H9 (cell line): ENCODE measurements at regions not wholly inside any gene's neighbourhood (a gene's known extent, or its start where the extent isn't known, plus 50 kb on each side); places are given as distances from the start of the nearest gene placed in this dataset.

Experiments
- DNase-seq: peaks from one replicate; pipeline ENCODE4 v3.0.0-alpha.2; 2017
- H2AFZ ChIP-seq: one replicate; pipeline ENCODE4 v1.6.1; 2013; ENCODE audit warnings: mild to moderate bottlenecking, low read length, control low read depth, moderate library complexity
- H2AK5ac ChIP-seq: 2 replicates; pipeline ENCODE4 v1.6.1; 2013; ENCODE audit warnings: low read length, control low read depth, mixed read lengths; ENCODE audit not compliant: insufficient read length
- H2BK120ac ChIP-seq: one replicate; pipeline ENCODE4 v1.6.1; 2013; ENCODE audit warnings: low read depth, mild to moderate bottlenecking, low read length, control low read depth, inconsistent platforms; ENCODE audit not compliant: poor library complexity, severe bottlenecking
- H2BK12ac ChIP-seq: 2 replicates; pipeline ENCODE4 v1.6.1; 2013; ENCODE audit warnings: low read length, control low read depth, mixed read lengths, low read depth; ENCODE audit not compliant: insufficient read length
- H2BK15ac ChIP-seq: 2 replicates; pipeline ENCODE4 v1.6.1; 2013; ENCODE audit warnings: low read depth, low read length, control low read depth
- H2BK20ac ChIP-seq: one replicate; pipeline ENCODE4 v1.6.1; 2013; ENCODE audit warnings: low read depth, mild to moderate bottlenecking, low read length, control low read depth, inconsistent platforms; ENCODE audit not compliant: poor library complexity, severe bottlenecking
- H2BK5ac ChIP-seq: 2 replicates; pipeline ENCODE4 v1.6.1; 2013; ENCODE audit warnings: low read length, control low read depth, mixed read lengths; ENCODE audit not compliant: insufficient read length
- H3K14ac ChIP-seq: 2 replicates; pipeline ENCODE4 v1.6.1; 2013; ENCODE audit warnings: low read length, control low read depth; ENCODE audit not compliant: insufficient read depth
- H3K18ac ChIP-seq: 2 replicates; pipeline ENCODE4 v1.6.1; 2013; ENCODE audit warnings: low read depth, mild to moderate bottlenecking, mixed read lengths, low read length, control low read depth; ENCODE audit not compliant: insufficient read length
- H3K23ac ChIP-seq: 2 replicates; pipeline ENCODE4 v1.6.1; 2013; ENCODE audit warnings: low read length, control low read depth, mixed read lengths, low read depth; ENCODE audit not compliant: insufficient read length
- H3K23me2 ChIP-seq: 2 replicates; pipeline ENCODE4 v1.6.1; 2013; ENCODE audit warnings: low read depth, mild to moderate bottlenecking, mixed read lengths, low read length, control low read depth; ENCODE audit not compliant: insufficient read length, poor library complexity, severe bottlenecking
- H3K27ac ChIP-seq: 2 replicates; pipeline ENCODE4 v1.5.1; 2013; ENCODE audit warnings: low read length, control low read depth, mixed read lengths, low read depth; ENCODE audit not compliant: insufficient read length
- H3K27me3 ChIP-seq: 2 replicates; pipeline ENCODE4 v1.6.1; 2013; ENCODE audit warnings: low read length, control low read depth, inconsistent platforms; ENCODE audit not compliant: insufficient read depth
- H3K4ac ChIP-seq: 2 replicates; pipeline ENCODE4 v1.6.1; 2013; ENCODE audit warnings: low read depth, mild to moderate bottlenecking, control low read depth, inconsistent platforms, low read length, moderate library complexity
- H3K4me1 ChIP-seq: 2 replicates; pipeline ENCODE4 v1.6.1; 2013; ENCODE audit warnings: low read length, control low read depth, inconsistent platforms; ENCODE audit not compliant: insufficient read depth
- H3K4me2 ChIP-seq: 2 replicates; pipeline ENCODE4 v1.6.1; 2013; ENCODE audit warnings: low read length, control low read depth, mixed read lengths; ENCODE audit not compliant: insufficient read length, insufficient read depth
- H3K56ac ChIP-seq: 2 replicates; pipeline ENCODE4 v1.6.1; 2013; ENCODE audit warnings: low read depth, mild to moderate bottlenecking, mixed read lengths, low read length, control low read depth; ENCODE audit not compliant: insufficient read length
- H3K79me1 ChIP-seq: 2 replicates; pipeline ENCODE4 v1.6.1; 2013; ENCODE audit warnings: low read depth, mild to moderate bottlenecking, moderate library complexity, low read length, control low read depth, inconsistent platforms; ENCODE audit not compliant: insufficient read depth, poor library complexity, severe bottlenecking
- H3K79me2 ChIP-seq: 2 replicates; pipeline ENCODE4 v1.6.1; 2013; ENCODE audit warnings: low read length, control low read depth, inconsistent platforms; ENCODE audit not compliant: insufficient read depth
- H3K9ac ChIP-seq: 2 replicates; pipeline ENCODE4 v1.6.1; 2013; ENCODE audit warnings: low read length, control low read depth, mixed read lengths; ENCODE audit not compliant: insufficient read length; ENCODE audit errors: extremely low read depth
- H3K9me3 ChIP-seq: one replicate; pipeline ENCODE4 v1.6.1; 2013; ENCODE audit warnings: low read depth, low read length, inconsistent platforms; ENCODE audit not compliant: control insufficient read depth
- H3T11ph ChIP-seq: one replicate; pipeline ENCODE4 v1.6.1; 2013; ENCODE audit warnings: mild to moderate bottlenecking, low read length, control low read depth, inconsistent platforms
- H4K20me1 ChIP-seq: one replicate; pipeline ENCODE4 v1.6.1; 2013; ENCODE audit not compliant: control insufficient read depth, insufficient read length, insufficient read depth
- H4K5ac ChIP-seq: 2 replicates; pipeline ENCODE4 v1.6.1; 2013; ENCODE audit warnings: low read depth, mild to moderate bottlenecking, mixed read lengths, low read length, control low read depth; ENCODE audit not compliant: insufficient read length
- H4K8ac ChIP-seq: replicated peaks from 2 replicates; pipeline ENCODE4 v1.6.1; 2013; ENCODE audit warnings: low read length, control low read depth, mixed read lengths, low read depth; ENCODE audit not compliant: insufficient read length
- H4K91ac ChIP-seq: 2 replicates; pipeline ENCODE4 v1.6.1; 2013; ENCODE audit warnings: low read depth, mild to moderate bottlenecking, moderate library complexity, mixed read lengths, low read length, control low read depth; ENCODE audit not compliant: insufficient read length
- H3K27ac Mint-ChIP-seq, 3 experiments: 2 replicates in 2 of 3; 3 replicates in 1 of 3; pipeline ENCODE4 v1.8.0; 2020 to 2021; ENCODE audit warnings: mixed read lengths in 3 of 3, mild to moderate bottlenecking in 1 of 3, moderate library complexity in 1 of 3
- H3K27me3 Mint-ChIP-seq: 2 replicates; pipeline ENCODE4 v1.8.0; 2021; ENCODE audit warnings: low read depth, mild to moderate bottlenecking, moderate library complexity, mixed read lengths
- H3K36me3 Mint-ChIP-seq, 3 experiments: 2 replicates in 2 of 3; 3 replicates in 1 of 3; pipeline ENCODE4 v1.8.0; 2020 to 2021; ENCODE audit warnings: low read depth in 3 of 3, mixed read lengths in 3 of 3; ENCODE audit not compliant: insufficient read depth in 1 of 3
- H3K4me1 Mint-ChIP-seq, 2 experiments: 2 replicates each; pipeline ENCODE4 v1.8.0; 2020; ENCODE audit warnings: mixed read lengths in 2 of 2
- H3K4me3 Mint-ChIP-seq, 2 experiments: 2 replicates in 1 of 2; 3 replicates in 1 of 2; pipeline ENCODE4 v1.8.0; 2020 to 2021; ENCODE audit warnings: mild to moderate bottlenecking in 2 of 2, mixed read lengths in 2 of 2, moderate library complexity in 1 of 2
- H3K9me3 Mint-ChIP-seq, 2 experiments: 2 replicates in 1 of 2; 3 replicates in 1 of 2; pipeline ENCODE4 v1.8.0; 2020; ENCODE audit warnings: mild to moderate bottlenecking in 2 of 2, mixed read lengths in 2 of 2, moderate library complexity in 1 of 2
- WGBS: extraction: QIAGEN DNeasy Blood & Tissue Kit; methylation state at CpG from one replicate; pipeline ENCODE4 v1.1.7; 2013; ENCODE audit warnings: missing lambda C conversion rate, low lambda C conversion rate, mixed read lengths; ENCODE audit not compliant: insufficient read length; ENCODE audit errors: extremely low coverage; 5-methylcytosine and 5-hydroxymethylcytosine counted together
- TF ChIP-seq, protein P1 (sequence below): fragments of 200-600 bp; sonication (generic); conservative IDR thresholded peaks from 3 replicates; pipeline ENCODE4 v1.8.0; 2021; ENCODE audit warnings: antibody characterized with exemption, mild to moderate bottlenecking

DNA sequence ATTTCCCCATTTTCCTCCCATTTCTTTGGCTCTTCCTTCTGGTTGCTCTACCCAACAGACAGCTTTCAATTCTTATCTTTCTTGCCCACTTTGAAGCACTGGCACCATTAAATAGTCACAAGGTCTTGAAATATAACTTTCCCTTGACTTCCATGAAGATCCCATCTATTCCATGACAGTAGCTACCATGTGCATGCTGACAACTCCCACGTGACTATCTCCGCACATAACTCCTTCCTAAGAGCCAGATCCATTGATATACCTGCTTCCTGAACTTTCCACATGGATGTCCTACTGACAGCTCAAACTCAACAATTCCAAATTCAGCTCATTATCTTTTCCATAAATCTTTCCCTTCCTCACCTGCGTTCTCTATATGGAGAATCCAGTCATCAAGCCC lies 101.4 kb downstream of the RIN2 start:
- DNase-seq: no peak
- H3K79me1 ChIP-seq: no peaks in the 10 kb centered on the region
- WGBS: no CpG with 5 or more reads among the region's 3 CpGs
- no peaks in the 10 kb centered on the region for H3K36me3 Mint-ChIP-seq
- H3K9ac ChIP-seq: no peak overlapping the region
- no peaks in the 10 kb centered on the region for H3K79me2 ChIP-seq
- no peak overlapping the region for H3K4ac ChIP-seq
- H3K56ac ChIP-seq: no peak overlapping the region
- H2BK5ac ChIP-seq: no peak overlapping the region
- H3K4me1 Mint-ChIP-seq: peaks cover 2 to 3% of the 10 kb centered on the region in 2 experiments; a peak in 2 of 4 replicates
- no peak overlapping the region for H3K23ac ChIP-seq
- no peak overlapping the region for H2AK5ac ChIP-seq
- no peak overlapping the region for H4K5ac ChIP-seq
- no peak overlapping the region for H2BK12ac ChIP-seq
- H3K23me2 ChIP-seq: no peaks in the 10 kb centered on the region
- no peak overlapping the region for H2BK20ac ChIP-seq
- H3K27ac ChIP-seq: no peak overlapping the region
- no peak overlapping the region for H2AFZ ChIP-seq
- no peaks in the 10 kb centered on the region for H4K20me1 ChIP-seq
- no peak overlapping the region for H3K27ac Mint-ChIP-seq
- TF ChIP-seq, protein P1, sequence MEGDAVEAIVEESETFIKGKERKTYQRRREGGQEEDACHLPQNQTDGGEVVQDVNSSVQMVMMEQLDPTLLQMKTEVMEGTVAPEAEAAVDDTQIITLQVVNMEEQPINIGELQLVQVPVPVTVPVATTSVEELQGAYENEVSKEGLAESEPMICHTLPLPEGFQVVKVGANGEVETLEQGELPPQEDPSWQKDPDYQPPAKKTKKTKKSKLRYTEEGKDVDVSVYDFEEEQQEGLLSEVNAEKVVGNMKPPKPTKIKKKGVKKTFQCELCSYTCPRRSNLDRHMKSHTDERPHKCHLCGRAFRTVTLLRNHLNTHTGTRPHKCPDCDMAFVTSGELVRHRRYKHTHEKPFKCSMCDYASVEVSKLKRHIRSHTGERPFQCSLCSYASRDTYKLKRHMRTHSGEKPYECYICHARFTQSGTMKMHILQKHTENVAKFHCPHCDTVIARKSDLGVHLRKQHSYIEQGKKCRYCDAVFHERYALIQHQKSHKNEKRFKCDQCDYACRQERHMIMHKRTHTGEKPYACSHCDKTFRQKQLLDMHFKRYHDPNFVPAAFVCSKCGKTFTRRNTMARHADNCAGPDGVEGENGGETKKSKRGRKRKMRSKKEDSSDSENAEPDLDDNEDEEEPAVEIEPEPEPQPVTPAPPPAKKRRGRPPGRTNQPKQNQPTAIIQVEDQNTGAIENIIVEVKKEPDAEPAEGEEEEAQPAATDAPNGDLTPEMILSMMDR: no peak
- no peak overlapping the region for H3T11ph ChIP-seq
- no peak overlapping the region for H4K8ac ChIP-seq
- H3K18ac ChIP-seq: no peak overlapping the region
- H4K91ac ChIP-seq: no peak overlapping the region
- no peak overlapping the region for H3K4me3 Mint-ChIP-seq
- H3K4me2 ChIP-seq: no peak overlapping the region
- no peak overlapping the region for H2BK15ac ChIP-seq
- peaks cover 7% of the 10 kb centered on the region; the same call in 1 of the 2 replicates for H3K27me3 Mint-ChIP-seq
- H3K14ac ChIP-seq: no peak overlapping the region
- peaks cover 3 to 5% of the 10 kb centered on the region in 2 experiments; a peak in 3 of 5 replicates for H3K9me3 Mint-ChIP-seq
- H2BK120ac ChIP-seq: no peak overlapping the region
- no peaks in the 10 kb centered on the region for H3K27me3 ChIP-seq
- H3K9me3 ChIP-seq: no peaks in the 10 kb centered on the region
- no peaks in the 10 kb centered on the region for H3K4me1 ChIP-seq
